ENCODE measurements at regions not wholly inside any gene's neighbourhood (a gene's known extent, or its start where the extent isn't known, plus 50 kb on each side); places are given as distances from the start of the nearest gene placed in this dataset.

GRCh38 chr10:4332764-4333458, 493.1 kb upstream of the AKR1E2 start:
- Histone ChIP-seq H3K9me3 (ENCODE audit: control insufficient read depth in 5 of 5, low read length in 5 of 5) (peaks cover 0 to 9% (median 0%) of the 10 kb centered on the region in 5 donors), H3K4me3 (ENCODE audit: low read depth in 1 of 5, low read length in 5 of 5) (no peak overlapping the region), H3K27ac (ENCODE audit: low read depth, low read length) (no peak overlapping the region), H3K9ac (ENCODE audit: low read length in 5 of 5) (no peak overlapping the region), H3K36me3 (ENCODE audit: control insufficient read depth in 5 of 5, insufficient read depth in 5 of 5, low read length in 5 of 5) (no peaks in the 10 kb centered on the region), H3K27me3 (ENCODE audit: control insufficient read depth in 5 of 5, insufficient read depth in 4 of 5, low read length in 5 of 5) (no peaks in the 10 kb centered on the region), H3K4me1 (ENCODE audit: control insufficient read depth in 5 of 5, insufficient read depth in 5 of 5, low read length in 5 of 5) (peaks cover 0 to 5% (median 0%) of the 10 kb centered on the region in 5 donors)

- no peak overlapping the region for H3K27ac ChIP-seq (ENCODE audit: low read depth, low read length)
- no peaks in the 10 kb centered on the region for H3K27me3 ChIP-seq (ENCODE audit: control insufficient read depth in 5 of 5, insufficient read depth in 4 of 5, low read length in 5 of 5)
Observed at GRCh38 chr10:4331150-4331549, 494.9 kb upstream of the AKR1E2 start.

GRCh38 chr10:4330636-4331035, 495.4 kb upstream of the AKR1E2 start:
- Histone ChIP-seq H3K27ac (ENCODE audit: low read depth, low read length) (no peak overlapping the region), H3K4me3 (ENCODE audit: low read depth in 1 of 5, low read length in 5 of 5) (no peak overlapping the region), H3K9me3 (ENCODE audit: control insufficient read depth in 5 of 5, low read length in 5 of 5) (peaks cover 0 to 9% (median 0%) of the 10 kb centered on the region in 5 donors), H3K4me1 (ENCODE audit: control insufficient read depth in 5 of 5, insufficient read depth in 5 of 5, low read length in 5 of 5) (peaks cover 0 to 4% (median 0%) of the 10 kb centered on the region in 5 donors), H3K27me3 (ENCODE audit: control insufficient read depth in 5 of 5, insufficient read depth in 4 of 5, low read length in 5 of 5) (no peaks in the 10 kb centered on the region), H3K36me3 (ENCODE audit: control insufficient read depth in 5 of 5, insufficient read depth in 5 of 5, low read length in 5 of 5) (no peaks in the 10 kb centered on the region), H3K9ac (ENCODE audit: low read length in 5 of 5) (no peak overlapping the region)

More at GRCh38 chr10:4331150-4331549, 494.9 kb upstream of the AKR1E2 start:
- H3K9ac ChIP-seq (ENCODE audit: low read length in 5 of 5), result no peak overlapping the region
- peaks cover 0 to 4% (median 0%) of the 10 kb centered on the region in 5 donors for H3K4me1 ChIP-seq (ENCODE audit: control insufficient read depth in 5 of 5, insufficient read depth in 5 of 5, low read length in 5 of 5)
- no peak overlapping the region for H3K4me3 ChIP-seq (ENCODE audit: low read depth in 1 of 5, low read length in 5 of 5)
- no peaks in the 10 kb centered on the region for H3K36me3 ChIP-seq (ENCODE audit: control insufficient read depth in 5 of 5, insufficient read depth in 5 of 5, low read length in 5 of 5)
- peaks cover 0 to 9% (median 0%) of the 10 kb centered on the region in 5 donors for H3K9me3 ChIP-seq (ENCODE audit: control insufficient read depth in 5 of 5, low read length in 5 of 5)

DNA sequence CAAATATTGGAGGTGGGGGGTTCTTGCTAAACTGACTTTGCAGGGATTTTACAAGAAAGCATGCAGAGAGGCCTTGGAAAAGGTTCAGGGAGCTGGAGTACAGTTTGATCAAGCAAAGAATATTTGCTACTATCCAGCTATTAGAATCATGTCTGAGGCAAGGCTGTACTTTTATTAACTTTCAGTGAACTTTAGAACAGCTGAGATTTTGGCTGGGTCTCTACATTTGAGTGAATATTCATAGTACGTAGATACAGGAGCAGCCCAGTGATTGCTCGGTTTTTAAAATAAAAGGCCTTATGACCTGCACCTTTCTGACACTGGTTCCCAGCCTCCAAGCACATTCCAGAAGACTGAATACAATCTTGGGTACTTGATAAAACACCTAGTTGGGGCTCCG, 496.8 kb upstream of the AKR1E2 start:
- H3K4me1 ChIP-seq (ENCODE audit: control insufficient read depth in 5 of 5, insufficient read depth in 5 of 5, low read length in 5 of 5), result peaks cover 0 to 4% (median 0%) of the 10 kb centered on the region in 5 donors
- H3K9me3 ChIP-seq (ENCODE audit: control insufficient read depth in 5 of 5, low read length in 5 of 5), result peaks cover 0 to 7% (median 0%) of the 10 kb centered on the region in 5 donors
- no peak overlapping the region for H3K9ac ChIP-seq (ENCODE audit: low read length in 5 of 5)
- H3K4me3 ChIP-seq (ENCODE audit: low read depth in 1 of 5, low read length in 5 of 5), result no peak overlapping the region
- no peaks in the 10 kb centered on the region for H3K27me3 ChIP-seq (ENCODE audit: control insufficient read depth in 5 of 5, insufficient read depth in 4 of 5, low read length in 5 of 5)
- H3K36me3 ChIP-seq (ENCODE audit: control insufficient read depth in 5 of 5, insufficient read depth in 5 of 5, low read length in 5 of 5), result no peaks in the 10 kb centered on the region
- no peak overlapping the region for H3K27ac ChIP-seq (ENCODE audit: low read depth, low read length)

DNA sequence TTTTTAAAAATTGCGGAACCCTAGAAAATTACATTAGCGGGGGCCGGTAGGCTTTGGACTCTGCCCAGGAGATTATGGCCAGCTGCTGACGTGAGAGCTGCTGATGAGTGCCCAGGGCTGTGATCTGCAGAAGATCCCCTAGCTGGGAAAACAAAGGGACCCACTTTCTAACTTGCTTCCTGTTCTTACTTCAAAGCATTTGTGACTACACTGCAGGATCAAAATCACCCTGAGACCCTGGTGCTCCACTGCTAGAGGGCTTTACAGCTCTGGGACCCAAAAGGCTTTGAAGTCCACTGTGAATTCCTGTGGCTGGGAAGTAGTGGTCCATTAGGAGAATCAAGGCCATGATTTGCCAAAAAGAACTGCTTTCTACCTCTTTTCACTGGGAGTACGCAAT, 499.4 kb upstream of the AKR1E2 start:
- Histone ChIP-seq H3K9ac (ENCODE audit: low read length in 5 of 5) (no peak overlapping the region), H3K36me3 (ENCODE audit: control insufficient read depth in 5 of 5, insufficient read depth in 5 of 5, low read length in 5 of 5) (no peaks in the 10 kb centered on the region), H3K27ac (ENCODE audit: low read depth, low read length) (no peak overlapping the region), H3K4me3 (ENCODE audit: low read depth in 1 of 5, low read length in 5 of 5) (no peak overlapping the region), H3K27me3 (ENCODE audit: control insufficient read depth in 5 of 5, insufficient read depth in 4 of 5, low read length in 5 of 5) (no peaks in the 10 kb centered on the region), H3K9me3 (ENCODE audit: control insufficient read depth in 5 of 5, low read length in 5 of 5) (no peaks in the 10 kb centered on the region), H3K4me1 (ENCODE audit: control insufficient read depth in 5 of 5, insufficient read depth in 5 of 5, low read length in 5 of 5) (peaks cover 0 to 4% (median 0%) of the 10 kb centered on the region in 5 donors)

GRCh38 chr10:4319870-4320367, 506.1 kb upstream of the AKR1E2 start:
- Histone ChIP-seq H3K27ac (ENCODE audit: low read depth, low read length) (no peak overlapping the region), H3K9me3 (ENCODE audit: control insufficient read depth in 5 of 5, low read length in 5 of 5) (no peaks in the 10 kb centered on the region), H3K9ac (ENCODE audit: low read length in 5 of 5) (no peak overlapping the region), H3K4me3 (ENCODE audit: low read depth in 1 of 5, low read length in 5 of 5) (no peak overlapping the region), H3K4me1 (ENCODE audit: control insufficient read depth in 5 of 5, insufficient read depth in 5 of 5, low read length in 5 of 5) (peaks cover 0 to 4% (median 0%) of the 10 kb centered on the region in 5 donors), H3K27me3 (ENCODE audit: control insufficient read depth in 5 of 5, insufficient read depth in 4 of 5, low read length in 5 of 5) (no peaks in the 10 kb centered on the region), H3K36me3 (ENCODE audit: control insufficient read depth in 5 of 5, insufficient read depth in 5 of 5, low read length in 5 of 5) (no peaks in the 10 kb centered on the region)

GRCh38 chr10:4316161-4316810, 509.7 kb upstream of the AKR1E2 start:
- Histone ChIP-seq H3K4me1 (ENCODE audit: control insufficient read depth in 5 of 5, insufficient read depth in 5 of 5, low read length in 5 of 5) (peaks cover 0 to 4% (median 0%) of the 10 kb centered on the region in 5 donors), H3K27ac (ENCODE audit: low read depth, low read length) (no peak overlapping the region), H3K36me3 (ENCODE audit: control insufficient read depth in 5 of 5, insufficient read depth in 5 of 5, low read length in 5 of 5) (no peaks in the 10 kb centered on the region), H3K9ac (ENCODE audit: low read length in 5 of 5) (no peak overlapping the region), H3K4me3 (ENCODE audit: low read depth in 1 of 5, low read length in 5 of 5) (no peak overlapping the region), H3K9me3 (ENCODE audit: control insufficient read depth in 5 of 5, low read length in 5 of 5) (no peaks in the 10 kb centered on the region), H3K27me3 (ENCODE audit: control insufficient read depth in 5 of 5, insufficient read depth in 4 of 5, low read length in 5 of 5) (no peaks in the 10 kb centered on the region)

DNA sequence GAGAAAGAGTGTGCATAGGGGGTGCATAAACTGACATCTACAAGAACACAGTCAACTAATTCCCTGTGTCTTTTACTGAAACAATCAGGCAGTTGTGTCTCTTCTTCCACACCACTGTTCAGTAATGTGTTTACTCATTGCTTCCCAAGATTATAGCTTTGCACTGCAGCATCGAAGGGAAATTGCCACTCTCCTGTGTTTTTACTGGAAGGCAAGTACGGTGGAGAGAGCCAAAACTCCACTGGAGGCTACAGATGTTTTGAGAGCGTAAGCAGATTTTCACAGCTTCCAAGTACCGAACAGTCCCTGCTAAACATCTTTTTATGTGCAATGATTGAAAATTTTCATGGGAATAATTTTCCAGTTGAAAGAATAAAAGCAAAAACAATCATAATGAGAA, 510.5 kb upstream of the AKR1E2 start:
- Histone ChIP-seq H3K9me3 (ENCODE audit: control insufficient read depth in 5 of 5, low read length in 5 of 5) (no peaks in the 10 kb centered on the region), H3K9ac (ENCODE audit: low read length in 5 of 5) (no peak overlapping the region)

DNA sequence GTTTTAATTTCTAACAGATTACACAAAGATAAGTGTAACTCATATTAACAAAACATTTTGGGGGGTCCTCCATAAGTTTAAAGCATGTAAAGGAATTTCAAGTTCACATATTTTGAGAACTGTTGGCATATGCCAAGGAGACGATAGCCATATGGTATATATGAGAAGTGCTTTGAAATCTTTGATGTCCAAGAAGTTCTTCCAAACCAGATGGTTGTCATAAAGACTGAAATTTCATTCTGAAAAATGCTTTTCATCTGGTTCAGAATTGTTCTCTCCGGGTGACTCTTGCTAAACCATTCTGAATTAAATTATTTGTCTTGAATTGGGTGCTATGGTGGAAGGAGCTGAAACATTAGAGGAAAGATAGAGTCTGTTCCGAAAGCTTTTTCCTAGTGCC, 513.0 kb upstream of the AKR1E2 start:
- peaks cover 0 to 4% (median 0%) of the 10 kb centered on the region in 5 donors for H3K4me1 ChIP-seq (ENCODE audit: control insufficient read depth in 5 of 5, insufficient read depth in 5 of 5, low read length in 5 of 5)
- H3K36me3 ChIP-seq (ENCODE audit: control insufficient read depth in 5 of 5, insufficient read depth in 5 of 5, low read length in 5 of 5), result no peaks in the 10 kb centered on the region
- H3K9me3 ChIP-seq (ENCODE audit: control insufficient read depth in 5 of 5, low read length in 5 of 5), result no peaks in the 10 kb centered on the region
- no peak overlapping the region for H3K9ac ChIP-seq (ENCODE audit: low read length in 5 of 5)
- no peaks in the 10 kb centered on the region for H3K27me3 ChIP-seq (ENCODE audit: control insufficient read depth in 5 of 5, insufficient read depth in 4 of 5, low read length in 5 of 5)
- H3K4me3 ChIP-seq (ENCODE audit: low read depth in 1 of 5, low read length in 5 of 5), result no peak overlapping the region
- no peak overlapping the region for H3K27ac ChIP-seq (ENCODE audit: low read depth, low read length)

More for the DNA sequence above, 510.5 kb upstream of the AKR1E2 start:
- H3K4me3 ChIP-seq (ENCODE audit: low read depth in 1 of 5, low read length in 5 of 5), result no peak overlapping the region
- no peaks in the 10 kb centered on the region for H3K36me3 ChIP-seq (ENCODE audit: control insufficient read depth in 5 of 5, insufficient read depth in 5 of 5, low read length in 5 of 5)
- H3K4me1 ChIP-seq (ENCODE audit: control insufficient read depth in 5 of 5, insufficient read depth in 5 of 5, low read length in 5 of 5), result peaks cover 0 to 4% (median 0%) of the 10 kb centered on the region in 5 donors
- H3K27ac ChIP-seq (ENCODE audit: low read depth, low read length), result no peak overlapping the region
- H3K27me3 ChIP-seq (ENCODE audit: control insufficient read depth in 5 of 5, insufficient read depth in 4 of 5, low read length in 5 of 5), result no peaks in the 10 kb centered on the region
